GM12873 (cell line): ENCODE measurements at regions not wholly inside any gene's neighbourhood (a gene's known extent, or its start where the extent isn't known, plus 50 kb on each side); places are given as distances from the start of the nearest gene placed in this dataset.

Source experiments
- CTCF ChIP-seq: IDR thresholded peaks from 2 replicates; pipeline ENCODE4 v1.5.1; 2012; ENCODE audit warnings: low read depth, mild to moderate bottlenecking, moderate library complexity, low read length, control low read depth; ENCODE audit not compliant: insufficient read depth; ENCODE audit errors: missing control alignments

DNA sequence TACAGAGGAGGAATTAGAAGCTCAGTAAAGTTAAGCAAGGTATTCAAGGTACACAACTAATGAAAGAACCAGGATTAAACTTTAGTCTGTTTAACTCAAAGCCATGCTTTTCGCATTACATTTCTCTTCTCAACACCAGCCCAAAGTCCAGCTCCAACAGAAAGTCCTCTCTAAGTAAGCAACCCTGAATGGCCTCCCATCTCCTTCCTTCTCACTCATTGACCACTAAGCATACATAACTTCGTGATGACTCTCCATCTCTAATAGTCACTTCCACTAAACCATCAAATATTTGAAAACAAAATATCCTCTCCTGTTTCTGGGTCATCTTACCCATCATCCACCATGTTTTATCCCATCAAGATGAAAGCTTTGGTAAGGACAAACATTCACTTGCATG lies 219.8 kb downstream of the RAD51AP2 start:
- no peak for TF ChIP-seq CTCF

- no peak for TF ChIP-seq CTCF
Measured at GRCh38 chr2:17296686-17297085, 221.6 kb downstream of the RAD51AP2 start.

- no peak for TF ChIP-seq CTCF
Measured at GRCh38 chr2:17289669-17290068, 228.6 kb downstream of the RAD51AP2 start.

DNA sequence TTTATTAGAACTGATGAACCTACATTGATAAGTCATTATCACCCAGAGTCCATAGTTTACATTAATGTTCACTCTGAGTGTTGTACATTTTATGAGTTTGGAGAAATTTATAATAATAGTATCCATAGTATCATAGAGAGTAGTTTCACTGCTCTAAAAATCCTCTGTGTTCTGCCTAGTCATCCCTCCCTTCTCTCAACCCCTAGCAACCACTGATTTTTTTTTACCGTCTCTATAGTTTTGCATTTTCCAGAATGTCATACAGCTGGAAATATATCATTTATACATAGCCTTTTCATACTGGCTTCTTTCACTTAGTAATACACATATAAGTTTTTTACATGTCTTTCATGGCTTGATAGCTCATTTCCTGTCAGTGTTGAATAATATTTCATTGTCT lies 231.1 kb downstream of the RAD51AP2 start:
- no peak for TF ChIP-seq CTCF

DNA sequence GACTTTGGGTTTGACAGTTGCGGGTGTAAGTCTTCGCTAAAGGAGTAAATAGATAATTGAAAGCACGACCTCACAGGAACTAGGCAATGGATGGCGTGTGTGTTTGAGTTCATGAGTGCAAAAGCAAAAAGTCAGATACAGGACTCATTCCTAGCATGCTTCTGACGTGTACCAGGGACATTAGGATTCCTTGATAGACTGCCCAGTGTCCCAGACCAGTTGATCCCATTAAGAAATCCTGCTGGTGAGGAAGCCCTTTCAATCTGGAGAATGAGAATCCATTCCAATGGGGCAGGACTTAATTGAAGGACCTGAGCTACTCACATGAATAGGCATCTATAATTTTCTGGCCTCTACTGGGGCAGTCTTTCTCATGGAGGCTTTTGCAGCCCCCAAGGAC lies 235.4 kb downstream of the RAD51AP2 start:
- no peak for TF ChIP-seq CTCF

DNA sequence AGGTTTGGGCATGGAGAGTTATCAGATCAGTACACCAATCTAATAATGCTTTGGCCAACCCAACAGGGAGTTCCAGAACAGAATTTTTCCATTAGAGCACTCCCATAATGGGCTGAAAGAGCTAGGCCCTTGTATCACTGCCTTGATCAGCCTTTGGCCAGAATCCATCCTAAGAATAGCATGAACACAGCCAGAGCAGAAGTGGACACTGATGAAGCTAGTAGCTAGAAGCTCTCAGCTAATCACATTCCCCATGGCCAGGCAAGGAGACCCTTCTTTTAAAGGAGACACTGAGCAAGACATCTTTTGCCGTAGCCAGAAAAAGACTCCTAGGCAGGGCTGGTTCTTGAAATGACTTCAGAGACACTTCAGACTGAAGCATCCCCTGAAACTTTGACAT lies 236.0 kb downstream of the RAD51AP2 start:
- TF ChIP-seq CTCF = no peak

DNA sequence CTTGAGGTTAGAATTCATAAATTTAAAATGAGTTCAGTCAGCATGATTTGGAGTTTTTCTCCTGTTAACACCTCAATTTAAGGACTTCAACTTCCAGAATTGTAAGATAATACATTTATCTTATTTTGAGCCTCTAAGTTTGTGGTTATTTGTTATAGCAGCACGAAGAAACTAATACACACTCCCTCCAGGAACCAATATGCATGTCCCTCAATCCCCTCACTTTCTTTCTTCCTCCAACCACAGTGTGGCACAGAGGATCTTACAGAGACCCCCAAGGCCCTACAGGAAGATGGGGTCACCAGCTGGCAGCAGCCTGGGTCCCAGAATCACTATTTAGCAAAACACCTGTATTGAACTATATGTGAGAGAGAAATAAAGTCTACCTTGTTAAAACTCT lies 242.0 kb downstream of the RAD51AP2 start:
- TF ChIP-seq CTCF = no peak
